ENCODE measurements at regions not wholly inside any gene's neighbourhood (a gene's known extent, or its start where the extent isn't known, plus 50 kb on each side); places are given as distances from the start of the nearest gene placed in this dataset.
"Not testable (repeated sequence)": the region's sequence is repeated elsewhere in the genome, so short reads cannot be mapped to it uniquely, and the experiment has no call there.

DNA sequence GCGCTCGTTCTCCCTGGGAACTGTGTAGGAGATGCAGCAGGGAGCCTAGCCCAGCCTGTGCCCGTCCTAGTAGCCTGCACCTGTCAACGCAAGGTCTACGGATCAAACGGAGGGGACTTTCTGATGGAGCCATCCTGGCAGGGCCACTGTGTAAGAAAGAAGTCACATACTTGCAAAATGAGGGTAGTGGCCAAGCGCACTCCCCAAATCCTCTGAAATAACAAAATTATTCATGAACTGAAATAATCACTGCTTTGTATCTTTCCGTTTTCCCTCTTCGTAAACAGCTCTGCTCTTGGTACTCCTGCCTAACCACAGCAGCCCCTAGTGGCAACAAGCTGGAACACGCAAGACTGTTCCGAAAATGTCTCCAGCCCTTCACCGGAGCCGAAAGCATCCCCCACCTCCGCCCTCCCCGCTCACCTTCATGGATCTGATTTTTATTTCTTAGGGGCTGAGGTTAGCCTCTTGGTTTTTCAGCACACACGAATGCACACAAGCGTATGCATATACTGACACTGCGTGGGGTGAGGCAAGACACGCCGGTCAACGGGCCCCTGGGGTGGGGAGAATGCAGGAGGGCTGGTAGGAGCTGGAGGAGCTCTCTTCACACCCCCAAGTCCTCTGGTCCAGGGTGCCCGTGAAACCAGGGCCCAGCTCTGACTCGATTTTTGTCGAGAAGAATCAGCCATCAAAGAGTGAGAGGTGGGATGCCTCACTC is 100.8 kb downstream of the ABCC12 start:
- peak; percentile 54 for DNase-seq

DNA sequence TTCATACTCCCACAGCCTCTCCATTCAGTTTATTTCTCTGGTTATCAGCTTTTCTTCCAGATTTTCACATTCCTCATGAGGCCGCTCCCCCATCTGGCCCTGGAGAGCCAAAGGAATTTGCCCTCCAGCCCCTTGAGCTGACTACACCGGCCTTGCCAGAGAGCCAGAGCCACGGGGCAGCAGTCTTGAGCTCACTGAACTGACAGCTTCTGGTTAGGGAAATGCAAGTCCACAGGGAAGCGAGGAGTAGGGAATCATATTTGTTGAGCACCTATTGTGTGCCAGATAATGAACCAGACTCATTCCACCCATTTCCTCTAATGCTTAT is 102.4 kb downstream of the ABCC12 start:
- DNase-seq: no peak

DNA sequence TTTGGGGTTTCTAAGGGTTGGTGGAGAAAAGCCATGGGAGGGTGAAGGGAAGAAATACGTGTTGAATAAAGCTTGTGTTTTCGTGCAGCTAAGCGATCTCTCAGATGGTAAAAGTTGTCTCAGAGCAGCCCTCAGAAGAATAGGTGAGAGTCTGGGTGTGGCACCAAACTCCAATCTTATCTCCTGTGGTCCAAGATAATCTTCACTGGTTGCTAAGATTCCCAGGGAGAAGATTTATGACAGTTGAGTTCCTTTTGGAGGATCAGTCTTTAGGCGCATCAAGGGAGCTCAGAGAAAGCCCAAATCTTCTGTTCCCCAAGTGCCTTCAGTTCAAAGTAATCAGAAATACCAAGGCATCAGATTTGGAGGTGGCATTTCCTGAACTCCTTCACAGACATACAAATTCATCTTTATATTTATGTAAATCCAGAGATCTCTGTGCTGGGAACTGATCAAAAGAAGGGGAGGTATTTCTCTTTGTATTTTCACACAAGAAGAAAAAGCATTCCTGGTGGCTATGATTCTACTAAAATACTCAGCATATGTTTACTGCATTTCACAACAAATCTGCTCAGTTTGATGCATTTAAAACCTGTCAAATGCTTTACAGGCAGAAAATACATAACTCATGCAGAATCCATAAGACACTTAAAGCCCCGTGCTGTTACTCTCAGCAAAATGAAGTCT is 102.9 kb downstream of the ABCC12 start:
- DNase-seq: no peak

DNA sequence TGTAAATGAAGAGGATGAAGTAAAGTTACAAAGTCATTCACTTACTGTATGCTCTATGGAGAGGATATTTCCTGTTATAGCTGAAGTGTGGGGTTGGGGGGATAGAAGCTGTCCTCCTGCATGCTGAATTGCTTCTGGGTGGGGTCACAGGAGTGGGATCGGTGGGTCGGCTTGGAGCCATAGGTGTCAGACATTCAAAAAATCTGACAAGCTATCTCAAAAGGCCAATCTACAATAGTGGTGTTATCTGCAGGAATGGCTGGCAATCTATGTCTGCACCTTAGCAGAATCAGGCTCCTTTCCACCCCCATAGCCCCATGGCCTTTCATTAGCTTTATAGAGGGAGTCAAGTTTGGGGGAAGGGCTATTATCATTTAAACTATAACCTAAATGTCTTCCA is 104.9 kb downstream of the ABCC12 start:
- DNase-seq: no peak

DNA sequence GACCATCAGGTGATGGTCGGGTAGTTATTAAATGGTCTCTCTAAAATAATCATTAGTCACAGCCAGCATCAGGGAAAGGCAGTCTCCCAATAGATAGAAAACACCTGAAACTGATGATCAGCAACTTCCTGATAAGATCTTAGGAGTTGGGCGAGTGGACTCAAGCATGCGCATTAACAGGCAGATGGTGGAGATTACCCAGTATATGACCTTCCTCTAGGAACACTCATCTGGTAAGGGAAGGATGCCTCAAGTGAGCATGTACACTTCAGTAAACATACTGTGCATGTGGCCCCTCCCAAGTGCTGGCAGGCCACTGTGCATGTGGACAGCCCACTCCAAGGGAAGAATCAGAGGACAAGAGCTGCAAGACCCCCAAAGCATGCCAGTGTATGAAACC is 105.9 kb downstream of the ABCC12 start:
- no peak for DNase-seq

DNA sequence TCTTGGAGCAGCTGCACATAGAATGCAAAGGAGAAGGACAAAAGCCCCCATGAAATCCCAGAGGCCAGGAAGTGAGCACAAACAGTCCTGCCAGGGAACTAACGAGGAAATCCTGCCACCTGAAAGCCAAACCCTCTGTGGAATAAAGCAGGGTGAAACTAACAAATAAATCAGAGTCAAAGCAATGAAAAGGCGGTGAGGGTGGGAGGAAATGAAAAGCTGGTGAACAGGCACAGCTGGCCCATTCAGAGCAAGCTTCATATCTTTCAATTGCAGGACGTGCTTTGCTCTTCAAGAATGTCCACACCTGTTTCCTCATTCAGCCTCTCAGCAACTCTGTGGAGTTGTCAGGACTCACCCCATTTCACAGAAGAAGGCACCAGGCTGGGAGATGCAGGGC is 108.1 kb downstream of the ABCC12 start:
- no peak for DNase-seq

DNA sequence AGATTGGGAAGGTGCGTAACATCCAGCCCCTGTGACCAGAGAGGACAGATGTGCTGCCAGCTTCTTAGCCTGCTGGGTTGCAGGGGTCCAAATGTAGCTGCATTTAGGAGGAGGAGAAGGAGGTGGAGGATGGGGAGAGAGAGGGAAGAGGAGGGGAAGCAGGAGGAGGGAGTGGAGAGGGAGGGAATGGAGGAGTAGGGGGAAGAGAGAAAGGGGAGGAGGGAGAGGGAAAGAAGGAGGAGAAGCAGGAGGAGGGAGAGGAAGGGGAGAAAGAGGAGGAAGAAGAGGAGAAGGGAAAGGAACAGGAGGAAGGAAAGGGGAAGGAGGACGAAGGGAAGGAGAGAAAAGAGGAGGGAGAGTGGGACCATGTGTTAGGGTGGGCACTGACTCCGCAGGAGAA is 108.6 kb downstream of the ABCC12 start:
- no peak for DNase-seq

DNA sequence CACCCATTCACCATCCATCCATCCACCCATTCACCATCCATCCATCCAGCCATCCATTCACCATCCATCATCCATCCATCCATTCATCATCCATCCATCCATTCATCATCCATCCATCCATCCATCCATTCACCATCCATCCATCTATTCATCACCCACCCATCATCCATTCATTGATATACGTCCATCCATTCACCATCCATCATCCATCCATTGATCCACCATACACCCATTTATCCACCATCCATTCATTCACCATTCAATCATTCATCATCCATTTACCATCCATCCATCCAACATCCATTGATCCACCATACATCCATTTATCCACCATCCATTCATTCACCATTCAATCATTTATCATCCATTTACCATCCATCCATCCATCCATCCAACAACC is 111.7 kb downstream of the ABCC12 start:
- no peak for DNase-seq

DNA sequence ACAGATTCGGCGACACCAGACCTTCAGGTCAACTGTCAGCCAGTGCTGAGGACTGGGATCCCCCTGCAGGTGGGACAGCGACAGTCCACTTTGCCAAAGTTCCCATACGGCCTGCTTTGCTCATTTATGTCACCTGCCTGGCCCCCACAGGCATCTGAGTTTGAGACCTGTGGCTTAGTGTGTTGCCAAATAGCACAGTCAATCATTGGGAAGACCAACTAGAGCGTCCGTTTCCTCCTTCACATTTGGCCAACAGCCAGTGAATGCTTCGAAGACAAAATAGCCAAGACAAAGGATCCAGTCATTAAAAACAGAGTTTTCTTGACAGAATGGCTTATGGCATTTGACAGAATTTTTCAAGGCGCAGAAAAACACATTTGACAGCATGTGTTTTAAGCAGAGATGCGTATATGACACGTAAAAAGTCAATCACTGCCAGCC is 113.8 kb downstream of the ABCC12 start:
- DNase-seq: no peak

DNA sequence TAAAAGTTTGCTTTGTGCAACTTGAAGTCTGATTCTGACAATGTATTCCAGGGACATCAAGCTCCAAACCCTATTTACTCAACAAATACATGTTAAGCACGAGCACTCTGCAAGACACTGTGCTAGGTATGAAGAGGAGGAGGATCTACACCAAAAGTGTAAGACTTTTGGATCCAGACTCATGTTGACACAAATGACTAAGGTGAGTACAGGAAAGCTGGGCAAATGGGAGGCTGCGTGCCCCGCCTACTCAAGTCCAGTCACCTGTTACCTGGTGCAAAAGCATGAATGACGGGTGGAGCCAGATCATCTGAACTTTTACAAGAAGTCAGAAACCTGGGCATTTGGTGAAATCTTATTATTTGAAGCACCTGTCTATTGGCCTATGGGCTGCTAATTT is 120.7 kb downstream of the ABCC12 start:
- no peak for DNase-seq

DNA sequence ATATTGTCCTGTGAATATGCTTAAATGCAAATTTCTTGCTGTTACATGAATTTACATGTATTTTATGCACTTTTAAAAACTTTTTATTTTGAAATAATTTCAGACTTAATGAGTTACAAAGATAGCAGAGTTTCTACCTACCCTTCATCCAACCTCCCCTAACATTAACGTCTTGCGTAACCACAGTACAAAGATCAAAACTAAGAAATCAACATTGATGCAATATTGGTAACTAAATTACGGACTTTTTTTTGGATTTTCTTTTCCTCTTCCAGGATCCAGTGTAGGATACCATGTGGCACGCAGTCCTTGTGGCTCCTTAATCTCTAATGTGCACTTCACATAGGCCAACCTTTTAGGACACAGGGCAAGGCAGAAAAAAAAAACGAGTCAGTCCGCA is 124.9 kb downstream of the ABCC12 start:
- DNase-seq: no peak

DNA sequence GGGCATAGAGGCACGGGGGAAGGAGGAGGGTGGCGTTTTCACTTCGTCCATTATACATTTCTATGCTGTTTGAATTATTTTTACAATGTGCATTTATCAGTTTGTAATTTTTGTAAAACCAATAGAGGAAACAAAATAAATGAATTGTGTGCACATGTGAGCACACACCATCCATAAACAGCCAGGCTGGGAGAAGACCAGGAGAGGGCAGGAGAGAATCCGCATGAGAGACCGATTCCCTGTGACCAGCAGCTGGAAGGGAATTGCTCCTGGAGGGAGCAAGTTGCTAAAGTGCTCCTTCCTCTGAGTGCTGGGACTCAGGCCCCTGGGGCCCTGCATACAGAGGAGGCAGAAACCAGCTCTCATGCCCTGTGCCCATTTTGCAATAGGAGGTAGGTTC is 126.0 kb downstream of the ABCC12 start:
- no peak for DNase-seq

DNA sequence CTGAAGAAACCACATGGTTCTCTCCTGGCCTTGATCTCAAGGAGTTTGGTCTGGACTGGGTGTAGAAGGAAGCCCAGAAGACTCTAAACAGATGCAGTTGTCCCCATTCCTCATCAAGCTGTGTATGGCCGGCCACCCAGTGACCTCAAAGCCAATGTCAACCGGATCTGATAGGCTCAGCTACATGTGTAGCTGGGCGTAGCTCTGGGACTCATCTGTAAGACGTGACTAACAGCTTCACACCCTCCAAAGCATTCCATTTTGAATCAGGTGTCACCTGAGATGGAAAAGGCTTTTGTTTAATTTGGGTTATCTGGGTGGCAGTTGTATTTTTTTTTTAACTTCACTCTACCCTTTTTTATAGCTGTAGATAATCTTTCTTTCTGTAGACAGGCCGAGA is 130.4 kb downstream of the ABCC12 start:
- no peak for DNase-seq

DNA sequence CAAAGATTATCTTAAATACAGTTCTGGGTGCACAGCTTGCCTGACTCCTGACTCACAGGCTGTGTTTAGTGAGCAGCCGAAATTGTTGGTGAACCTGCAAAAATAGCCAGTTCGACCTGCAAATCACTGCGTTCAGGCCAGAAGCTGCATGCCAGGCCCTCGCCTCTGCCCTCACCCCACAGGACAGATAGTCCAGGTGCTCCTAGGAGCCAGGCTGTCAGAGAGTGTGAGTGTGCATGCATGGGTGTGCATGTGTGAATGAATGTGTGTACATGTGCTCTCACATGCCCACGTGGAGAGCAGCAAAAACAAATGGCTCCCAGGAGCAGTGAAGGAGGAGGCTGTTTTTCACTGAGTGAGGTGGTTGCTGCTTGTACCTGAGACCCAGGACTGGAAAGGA is 131.8 kb downstream of the ABCC12 start:
- no peak for DNase-seq

DNA sequence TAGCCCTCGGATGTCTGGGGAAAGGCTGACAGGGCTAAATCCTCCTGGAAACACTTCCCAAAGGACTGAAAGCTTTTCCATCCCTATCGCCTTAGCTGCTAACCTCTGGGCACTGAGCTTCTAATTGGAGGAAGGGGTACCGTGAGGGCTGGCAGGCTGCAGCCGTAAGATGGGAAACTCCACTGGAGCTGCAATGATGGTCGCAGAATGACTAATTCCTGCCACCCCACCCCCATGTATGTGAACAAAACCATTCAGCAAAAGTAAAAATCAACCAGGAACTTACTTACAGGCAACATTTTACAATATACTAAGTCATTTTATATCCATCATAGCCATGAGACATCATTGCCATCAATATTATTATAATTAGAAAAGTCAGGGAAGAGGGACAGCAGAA is 133.3 kb downstream of the ABCC12 start:
- DNase-seq: no peak

DNA sequence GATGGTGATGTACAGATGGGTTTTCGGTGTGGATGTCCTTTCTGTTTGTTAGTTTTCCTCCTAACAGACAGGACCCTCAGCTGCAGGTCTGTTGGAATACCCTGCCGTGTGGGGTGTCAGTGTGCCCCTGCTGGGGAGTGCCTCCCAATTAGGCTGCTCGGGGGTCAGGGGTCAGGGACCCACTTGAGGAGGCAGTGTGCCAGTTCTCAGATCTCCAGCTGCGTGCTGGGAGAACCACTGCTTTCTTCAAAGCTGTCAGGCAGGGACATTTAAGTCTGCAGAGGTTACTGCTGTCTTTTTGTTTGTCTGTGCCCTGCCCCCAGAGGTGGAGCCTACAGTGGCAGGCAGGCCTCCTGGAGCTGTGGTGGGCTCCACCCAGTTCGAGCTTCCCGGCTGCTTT is 135.2 kb downstream of the ABCC12 start:
- not testable (repeated sequence) for DNase-seq

DNA sequence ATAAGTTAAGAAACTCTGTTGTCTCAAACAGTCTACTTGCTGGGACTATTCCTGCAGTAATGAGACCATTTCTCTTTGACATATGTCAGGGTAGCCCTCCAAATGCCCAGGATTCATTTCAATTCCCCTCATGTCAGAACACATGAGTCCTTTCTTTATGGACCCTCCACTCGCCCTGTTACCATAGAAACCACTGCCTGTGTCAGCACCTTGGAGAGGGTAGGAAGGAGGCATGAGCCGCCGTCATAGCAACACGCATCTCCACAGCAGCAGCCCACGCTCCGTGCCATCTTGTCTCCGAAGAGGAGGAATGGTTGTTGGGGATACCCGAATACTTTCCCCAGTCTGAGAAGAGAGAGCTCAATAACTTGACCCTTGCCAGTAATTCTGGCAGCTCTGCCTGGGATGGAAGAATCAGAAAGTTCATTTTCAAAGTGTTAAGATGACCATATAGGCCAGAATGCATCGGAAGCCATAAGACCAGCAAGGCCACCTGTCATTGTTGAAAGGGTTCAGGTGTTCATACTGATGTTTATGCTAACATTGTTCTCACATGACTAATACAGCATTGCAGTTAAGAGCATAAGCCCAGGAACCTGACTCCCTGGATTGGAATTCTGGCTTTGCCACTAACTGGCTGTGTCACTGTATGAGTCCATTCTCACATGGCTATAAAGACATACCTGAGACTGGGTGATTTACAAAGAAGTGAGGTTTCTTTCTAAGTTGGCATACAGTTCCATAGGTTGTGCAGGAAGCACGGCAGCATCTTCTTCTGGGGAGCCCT is 141.3 kb downstream of the ABCC12 start:
- DNase-seq: no peak

DNA sequence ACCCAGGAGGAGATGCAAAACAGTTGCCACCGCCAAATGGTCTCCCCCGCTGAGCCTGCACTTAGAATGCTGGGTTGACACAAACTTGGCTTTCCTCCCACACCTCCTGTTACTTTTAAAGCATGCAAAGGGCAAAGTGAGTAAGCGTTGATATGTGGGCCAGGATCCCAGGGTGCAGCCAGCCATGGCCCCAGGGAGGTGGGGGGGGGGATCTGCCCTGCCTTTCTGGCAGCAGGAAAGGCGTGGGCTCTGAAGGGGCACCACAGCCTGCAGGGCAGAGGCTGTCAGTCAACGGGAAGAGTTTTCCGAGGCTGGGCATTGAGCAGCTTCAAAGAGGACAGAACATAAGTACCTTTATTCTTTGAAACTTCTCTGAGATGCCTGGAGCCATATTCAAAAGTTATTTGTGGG is 142.3 kb downstream of the ABCC12 start:
- no peak for DNase-seq

DNA sequence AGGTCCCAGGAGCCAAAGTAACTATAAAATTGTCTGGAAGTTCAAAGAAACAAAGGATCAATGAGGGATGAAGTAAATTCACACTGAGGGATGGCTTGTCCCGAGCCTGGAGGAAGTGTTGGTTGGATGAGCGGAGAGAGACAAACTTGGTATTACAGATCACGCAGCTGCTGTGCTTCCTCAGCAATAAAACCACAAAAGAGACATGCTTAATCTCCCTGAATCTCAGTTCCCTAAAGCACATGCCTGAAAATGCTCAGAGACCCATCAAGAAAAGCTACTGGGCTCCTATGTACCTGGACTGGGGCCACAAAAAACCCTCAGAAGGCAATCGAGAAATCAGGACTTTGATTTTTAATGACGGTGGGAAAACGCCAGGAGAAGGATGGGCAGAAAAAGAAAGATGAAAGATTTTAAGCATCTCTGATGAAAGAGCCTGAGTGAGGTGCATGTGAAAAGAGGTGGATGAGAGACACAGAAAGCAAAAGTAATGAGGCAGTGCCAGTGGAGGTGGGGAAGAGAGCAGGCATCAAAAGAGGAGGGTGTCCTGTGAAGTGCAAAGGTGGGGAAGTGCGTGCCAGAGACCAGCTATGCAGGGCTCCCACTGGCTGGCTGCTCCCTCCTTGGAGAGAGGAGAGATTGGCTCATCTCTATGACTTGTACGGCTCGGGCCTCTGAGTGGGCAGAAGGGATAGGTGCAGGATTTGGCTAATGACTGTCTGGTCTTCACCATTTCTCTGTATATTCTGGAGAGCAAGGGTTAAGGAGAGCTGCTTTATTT is 143.7 kb downstream of the ABCC12 start:
- no peak for DNase-seq

DNA sequence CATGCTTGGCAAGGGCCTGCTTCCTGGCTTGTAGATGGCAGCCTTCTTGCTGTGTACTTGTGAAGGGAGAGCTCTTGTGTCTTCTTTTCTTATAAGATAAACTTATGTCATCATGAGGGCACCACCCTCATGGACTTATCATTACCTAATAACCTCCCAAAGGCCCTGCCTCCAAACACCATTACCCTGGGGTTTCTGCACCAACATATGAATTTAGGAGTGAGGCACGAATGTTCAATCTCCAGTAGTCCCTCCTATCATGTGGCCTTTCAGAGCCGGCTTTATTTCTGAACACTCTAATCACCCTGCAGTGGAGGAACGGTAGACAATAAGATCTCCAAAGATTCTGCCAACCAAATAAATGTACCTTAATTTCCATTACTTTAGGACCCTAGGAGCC is 144.3 kb downstream of the ABCC12 start:
- no peak for DNase-seq

DNA sequence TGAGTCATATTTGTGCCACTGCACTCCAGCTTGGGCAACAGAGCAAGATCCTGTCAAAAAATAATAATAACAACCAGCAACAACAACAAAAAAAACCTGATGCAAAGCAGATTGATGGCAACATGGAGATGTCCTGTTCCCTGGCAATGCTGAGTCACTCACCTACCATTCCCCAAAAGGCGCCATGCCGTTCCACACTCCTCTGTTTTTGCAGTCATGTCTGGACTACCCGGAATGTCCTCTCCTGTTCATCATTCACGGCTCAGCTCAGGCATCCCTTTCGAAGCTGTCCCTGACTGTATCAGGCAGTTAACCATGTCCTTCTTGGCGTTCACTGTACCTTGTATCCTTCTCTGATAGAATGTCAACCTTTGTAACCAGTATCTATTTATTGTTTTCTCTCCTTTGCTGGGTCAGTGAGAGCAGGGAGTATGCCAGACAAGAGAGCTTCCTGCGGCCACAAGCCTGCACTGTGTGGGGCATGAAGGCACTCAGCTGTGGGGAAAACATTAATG is 147.7 kb downstream of the ABCC12 start:
- no peak for DNase-seq

DNA sequence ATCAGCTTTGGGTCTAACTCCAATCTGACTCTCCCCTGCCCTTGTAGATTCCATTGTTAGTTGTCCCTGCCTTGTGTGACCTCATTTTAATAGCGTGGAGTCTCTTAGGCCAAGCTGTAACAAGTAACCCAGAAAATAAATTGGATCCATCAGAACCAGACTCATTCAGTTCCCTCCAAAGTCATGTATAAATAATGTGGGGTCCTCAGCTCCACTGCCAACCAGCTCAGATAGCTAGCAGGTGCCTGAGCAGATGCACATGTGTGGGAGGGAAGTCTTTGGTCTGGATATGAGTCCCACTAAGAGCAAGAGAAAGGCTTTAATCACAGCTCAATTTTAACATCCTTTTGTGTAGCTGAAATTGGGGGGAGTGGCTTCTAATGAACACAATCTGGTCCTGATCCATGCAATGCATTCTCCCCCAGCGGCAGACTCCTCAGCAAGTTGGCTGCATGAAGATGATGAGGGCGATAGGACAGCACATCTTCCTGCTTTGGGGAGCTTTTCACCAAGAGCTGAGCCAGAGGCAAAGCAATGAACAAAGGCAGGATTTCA is 151.6 kb downstream of the ABCC12 start:
- DNase-seq: no peak

Data from NCI-H510A treated with DMSO at 0.1 percent for 48 hours (cell line).